Suprapubic skin (tissue), 4 donors: ENCODE measurements at regions not wholly inside any gene's neighbourhood (a gene's known extent, or its start where the extent isn't known, plus 50 kb on each side); places are given as distances from the start of the nearest gene placed in this dataset.

Experiments used
- DNase-seq, 2 donors: peaks; one replicate each; pipeline ENCODE4 v3.0.0-alpha.2; 2019; ENCODE audit warnings: low spot score in 2 of 2
- H3K27ac ChIP-seq: fragments of 200-600 bp; sonication (generic); one replicate; pipeline ENCODE4 v1.5.1; 2019
- H3K27me3 ChIP-seq: fragments of 200-600 bp; sonication (generic); one replicate; pipeline ENCODE4 v1.5.1; 2019
- H3K36me3 ChIP-seq: fragments of 200-600 bp; sonication (generic); one replicate; pipeline ENCODE4 v1.5.1; 2019
- H3K4me1 ChIP-seq: fragments of 200-600 bp; sonication (generic); one replicate; pipeline ENCODE4 v1.5.1; 2019
- H3K4me3 ChIP-seq: fragments of 200-600 bp; sonication (generic); one replicate; pipeline ENCODE4 v1.5.1; 2019; ENCODE audit warnings: mild to moderate bottlenecking
- H3K9me3 ChIP-seq: fragments of 200-600 bp; sonication (generic); one replicate; pipeline ENCODE4 v1.5.1; 2019
- EP300 ChIP-seq: sonication (generic); formaldehyde crosslinking; IDR thresholded peaks from one replicate; pipeline ENCODE4 v1.6.1; 2017; ENCODE audit warnings: antibody characterized with exemption
- POLR2A ChIP-seq, 2 donors: fragments of 450-650 bp; IDR thresholded peaks; one replicate each; pipeline ENCODE4 v1.6.1; 2017; ENCODE audit warnings: antibody characterized with exemption in 2 of 2, mild to moderate bottlenecking in 2 of 2, moderate library complexity in 2 of 2
- POLR2AphosphoS5 ChIP-seq, 3 donors: sonication (generic); formaldehyde crosslinking; IDR thresholded peaks; one replicate each; pipeline ENCODE4 v1.6.1; 2017; ENCODE audit warnings: antibody characterized with exemption in 3 of 3
- WGBS: methylation state at CpG from one replicate; pipeline ENCODE4 v1.1.5; 2018; 5-methylcytosine and 5-hydroxymethylcytosine counted together
- TF ChIP-seq, protein P1 (sequence below), 2 donors: fragments of 200-600 bp in 1 of 2; fragments of 450-650 bp in 1 of 2; sonication (generic) in 1 of 2; IDR thresholded peaks; one replicate each; pipeline ENCODE4 v1.5.1; 2016 to 2019; ENCODE audit warnings: antibody characterized with exemption in 2 of 2, mild to moderate bottlenecking in 1 of 2, moderate library complexity in 1 of 2

DNA sequence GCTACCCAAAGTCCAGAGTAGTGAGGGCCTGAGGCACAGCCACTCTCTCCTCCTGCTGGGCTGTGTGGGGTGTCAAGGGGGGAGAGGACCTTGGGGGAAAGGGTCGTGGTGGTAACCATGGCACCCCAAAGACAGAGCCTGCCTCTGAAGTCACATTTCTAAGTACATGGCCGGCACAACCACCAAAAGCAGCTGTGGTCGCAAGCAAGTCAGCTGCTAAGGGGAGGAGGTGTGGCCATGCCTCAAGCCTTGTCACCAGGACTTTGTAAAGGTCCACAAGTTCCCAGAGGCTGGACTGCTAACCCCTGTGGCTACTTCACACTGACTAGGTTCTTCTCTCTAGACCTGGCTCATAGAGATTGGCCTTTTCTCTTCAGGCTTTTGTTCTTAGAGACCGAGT, 310.6 kb downstream of the LMX1A start:
- Histone ChIP-seq H3K4me1 (no peaks in the 10 kb centered on the region), H3K9me3 (no peaks in the 10 kb centered on the region), H3K36me3 (no peaks in the 10 kb centered on the region), H3K27me3 (no peaks in the 10 kb centered on the region), H3K27ac (no peak overlapping the region), H3K4me3 (no peak overlapping the region)
- WGBS = 88% methylated on average over 4 of the region's 4 CpGs
- TF ChIP-seq POLR2AphosphoS5 (IDR thresholded peaks at IDR 0.05) (no peak), POLR2A (IDR thresholded peaks at IDR 0.05) (no peak), EP300 (no peak)
- TF ChIP-seq, protein P1, sequence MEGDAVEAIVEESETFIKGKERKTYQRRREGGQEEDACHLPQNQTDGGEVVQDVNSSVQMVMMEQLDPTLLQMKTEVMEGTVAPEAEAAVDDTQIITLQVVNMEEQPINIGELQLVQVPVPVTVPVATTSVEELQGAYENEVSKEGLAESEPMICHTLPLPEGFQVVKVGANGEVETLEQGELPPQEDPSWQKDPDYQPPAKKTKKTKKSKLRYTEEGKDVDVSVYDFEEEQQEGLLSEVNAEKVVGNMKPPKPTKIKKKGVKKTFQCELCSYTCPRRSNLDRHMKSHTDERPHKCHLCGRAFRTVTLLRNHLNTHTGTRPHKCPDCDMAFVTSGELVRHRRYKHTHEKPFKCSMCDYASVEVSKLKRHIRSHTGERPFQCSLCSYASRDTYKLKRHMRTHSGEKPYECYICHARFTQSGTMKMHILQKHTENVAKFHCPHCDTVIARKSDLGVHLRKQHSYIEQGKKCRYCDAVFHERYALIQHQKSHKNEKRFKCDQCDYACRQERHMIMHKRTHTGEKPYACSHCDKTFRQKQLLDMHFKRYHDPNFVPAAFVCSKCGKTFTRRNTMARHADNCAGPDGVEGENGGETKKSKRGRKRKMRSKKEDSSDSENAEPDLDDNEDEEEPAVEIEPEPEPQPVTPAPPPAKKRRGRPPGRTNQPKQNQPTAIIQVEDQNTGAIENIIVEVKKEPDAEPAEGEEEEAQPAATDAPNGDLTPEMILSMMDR (IDR thresholded peaks at IDR 0.05) = no peak
- no peak for DNase-seq

DNA sequence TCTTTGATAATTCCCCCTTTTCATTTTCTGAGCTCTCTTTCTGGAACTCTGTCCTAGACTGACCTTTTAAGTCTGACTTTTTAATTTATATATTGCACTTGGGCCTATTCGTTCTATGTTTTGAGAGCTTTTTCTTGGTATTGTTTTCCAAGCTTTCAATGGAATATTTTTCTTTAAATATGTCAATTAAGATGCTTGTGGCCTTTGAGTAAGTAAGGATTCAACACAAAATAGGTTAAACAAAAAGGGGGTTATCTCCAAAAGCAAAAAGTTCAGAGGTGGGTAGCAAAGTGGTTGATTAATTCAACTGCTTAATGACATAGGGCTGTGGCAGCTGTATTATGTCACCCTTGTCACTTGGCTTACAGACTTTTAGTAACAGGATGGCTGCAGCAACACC, 315.9 kb downstream of the LMX1A start:
- TF ChIP-seq, protein P1 (IDR thresholded peaks at IDR 0.05) = no peak
- TF ChIP-seq POLR2A (IDR thresholded peaks at IDR 0.05) (no peak), EP300 (no peak), POLR2AphosphoS5 (IDR thresholded peaks at IDR 0.05) (no peak)
- H3K9me3 ChIP-seq = no peaks in the 10 kb centered on the region
- no peaks in the 10 kb centered on the region for H3K36me3 ChIP-seq
- DNase-seq = no peak
- H3K27ac ChIP-seq = no peak overlapping the region
- no peak overlapping the region for H3K4me3 ChIP-seq
- H3K4me1 ChIP-seq = no peaks in the 10 kb centered on the region
- no peaks in the 10 kb centered on the region for H3K27me3 ChIP-seq
- WGBS = 85% methylated on average over 1 of the region's 1 CpG

DNA sequence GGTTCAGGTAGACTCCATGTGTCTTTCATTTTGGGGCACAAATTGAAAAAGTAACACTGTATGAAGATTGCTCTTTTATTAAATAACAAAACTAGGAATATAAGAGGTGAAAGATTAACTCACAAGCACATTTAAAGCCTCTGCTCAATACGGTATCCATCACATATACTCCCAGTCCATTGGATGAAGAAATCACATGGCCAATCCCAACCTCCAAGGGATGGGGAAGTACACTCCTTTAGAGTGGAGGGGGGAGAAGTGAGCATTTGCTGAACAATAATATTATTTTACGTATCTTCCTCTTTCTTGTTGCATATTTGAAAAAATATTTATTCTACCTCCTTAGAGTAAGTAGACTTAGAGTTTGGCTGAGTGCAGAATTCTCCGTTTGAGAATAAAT, 316.5 kb downstream of the LMX1A start:
- Histone ChIP-seq H3K27ac (no peak overlapping the region), H3K36me3 (no peaks in the 10 kb centered on the region), H3K4me1 (no peaks in the 10 kb centered on the region), H3K27me3 (no peaks in the 10 kb centered on the region), H3K4me3 (no peak overlapping the region), H3K9me3 (no peaks in the 10 kb centered on the region)
- 79% methylated on average over 3 of the region's 3 CpGs for WGBS
- no peak for DNase-seq
- TF ChIP-seq POLR2A (IDR thresholded peaks at IDR 0.05) = no peak
- TF ChIP-seq EP300 = no peak
- no peak for TF ChIP-seq POLR2AphosphoS5 (IDR thresholded peaks at IDR 0.05)
- TF ChIP-seq, protein P1 (IDR thresholded peaks at IDR 0.05) = no peak

DNA sequence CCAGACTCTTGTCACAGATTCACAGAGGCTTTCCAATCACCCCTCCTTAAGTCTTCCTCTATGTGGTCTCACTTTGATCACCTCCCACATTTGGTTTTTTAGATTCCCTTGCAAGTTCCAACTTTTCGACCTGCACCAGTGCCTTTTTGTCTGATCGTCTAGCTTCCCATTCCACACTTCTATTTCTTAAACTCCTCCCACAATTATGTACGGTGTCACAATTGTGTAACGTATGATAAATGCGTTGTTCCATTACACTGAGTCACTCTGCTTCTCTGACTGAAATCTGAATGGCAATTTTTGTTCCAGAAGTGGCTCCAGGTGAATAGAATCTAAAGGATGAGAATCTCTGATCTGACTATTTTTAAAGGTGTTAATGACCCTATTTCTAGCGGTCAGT, 320.1 kb downstream of the LMX1A start:
- TF ChIP-seq, protein P1 (IDR thresholded peaks at IDR 0.05) = no peak
- TF ChIP-seq EP300 (no peak), POLR2AphosphoS5 (IDR thresholded peaks at IDR 0.05) (no peak), POLR2A (IDR thresholded peaks at IDR 0.05) (no peak)
- Histone ChIP-seq H3K36me3 (no peaks in the 10 kb centered on the region), H3K27ac (no peak overlapping the region), H3K4me3 (no peak overlapping the region), H3K27me3 (no peaks in the 10 kb centered on the region), H3K9me3 (no peaks in the 10 kb centered on the region), H3K4me1 (no peaks in the 10 kb centered on the region)
- no peak for DNase-seq
- 69% methylated on average over 6 of the region's 6 CpGs for WGBS

DNA sequence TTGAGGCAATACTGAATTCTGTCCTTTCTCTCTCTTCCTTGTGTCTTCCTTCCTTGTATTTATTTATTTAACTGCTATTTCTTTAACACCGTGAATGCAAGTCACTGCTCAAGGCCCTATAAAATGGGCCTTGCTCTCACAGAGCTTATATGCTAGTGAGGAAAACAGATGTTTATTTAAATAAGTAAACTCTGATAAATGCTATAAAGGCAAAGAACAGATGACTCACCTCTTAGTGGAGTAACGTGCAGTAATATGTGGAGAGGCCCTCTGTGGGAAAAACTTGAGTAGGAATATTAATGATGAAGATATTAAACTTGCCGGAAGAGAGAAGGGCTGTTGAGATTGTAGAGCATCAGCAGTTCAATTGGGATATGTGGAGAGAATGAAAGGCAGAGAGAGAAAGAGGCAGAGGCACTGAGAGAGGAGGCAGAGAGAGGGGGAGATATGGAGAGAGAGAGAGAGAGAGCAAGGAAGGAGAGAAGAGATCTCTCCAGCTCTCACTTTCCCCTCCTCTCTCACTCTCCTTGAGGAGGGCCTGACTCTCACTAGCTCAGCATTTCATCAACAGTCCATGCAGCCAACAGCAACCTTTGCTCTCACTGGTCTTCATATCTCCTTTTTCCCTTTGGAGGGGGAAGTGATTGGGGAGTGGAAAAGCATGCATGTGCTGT, 322.2 kb downstream of the LMX1A start:
- no peak for DNase-seq
- Histone ChIP-seq H3K4me3 (no peak overlapping the region), H3K4me1 (no peaks in the 10 kb centered on the region), H3K9me3 (no peaks in the 10 kb centered on the region), H3K27ac (no peak overlapping the region), H3K27me3 (no peaks in the 10 kb centered on the region), H3K36me3 (no peaks in the 10 kb centered on the region)
- TF ChIP-seq POLR2AphosphoS5 (IDR thresholded peaks at IDR 0.05) (no peak), EP300 (no peak), POLR2A (IDR thresholded peaks at IDR 0.05) (no peak)
- TF ChIP-seq, protein P1 (IDR thresholded peaks at IDR 0.05) = no peak
- WGBS = 67% methylated on average over 3 of the region's 3 CpGs
